ENCODE measurements at regions not wholly inside any gene's neighbourhood (a gene's known extent, or its start where the extent isn't known, plus 50 kb on each side); places are given as distances from the start of the nearest gene placed in this dataset.

DNA sequence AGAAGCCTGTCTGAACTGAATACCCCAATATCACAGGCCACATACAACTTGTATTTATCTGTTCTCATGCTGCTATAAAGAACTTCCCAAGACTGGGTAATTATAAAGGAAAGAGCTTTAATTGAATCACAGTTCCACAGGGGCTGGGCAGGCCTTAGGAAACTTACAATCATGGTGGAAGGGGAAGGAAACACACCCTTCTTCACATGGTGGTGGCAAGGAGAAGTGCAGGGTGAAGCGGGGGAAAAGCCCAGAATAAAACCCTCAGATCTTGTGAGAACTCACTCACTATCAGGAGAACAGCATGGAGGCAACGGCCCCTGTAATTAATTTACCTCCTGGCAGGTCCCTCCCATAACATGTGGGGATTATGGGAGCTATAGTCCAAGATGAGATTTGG, 50.3 kb upstream of the FNDC1 start:
- DNase-seq (ENCODE audit: extremely low read depth, low read depth), result no peak

- no peak for DNase-seq (ENCODE audit: extremely low read depth, low read depth)
Measured at GRCh38 chr6:159117563-159117962, 51.6 kb upstream of the FNDC1 start.

- DNase-seq (ENCODE audit: extremely low read depth, low read depth), result no peak
Measured at GRCh38 chr6:159117046-159117445, 52.2 kb upstream of the FNDC1 start.

DNA sequence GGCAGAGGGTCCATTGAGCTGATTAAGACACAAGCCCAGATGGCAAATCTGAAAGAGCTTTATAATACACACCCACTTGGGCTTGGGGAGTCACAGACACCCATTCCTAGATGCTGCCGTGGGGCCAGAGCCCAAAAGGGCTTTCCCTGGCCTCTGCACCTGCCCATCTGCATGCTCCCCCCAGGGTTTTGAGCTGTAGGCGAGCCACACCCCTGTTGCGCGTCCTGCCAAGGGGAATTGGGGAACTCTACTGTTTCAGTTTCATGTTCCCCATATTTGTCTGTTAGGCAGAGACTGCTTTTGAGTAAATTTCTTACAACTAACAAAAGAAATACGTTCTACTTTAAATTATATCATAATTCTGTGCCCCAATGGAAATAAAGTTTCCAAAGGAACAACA, 52.9 kb upstream of the FNDC1 start:
- no peak for DNase-seq (ENCODE audit: extremely low read depth, low read depth)

DNA sequence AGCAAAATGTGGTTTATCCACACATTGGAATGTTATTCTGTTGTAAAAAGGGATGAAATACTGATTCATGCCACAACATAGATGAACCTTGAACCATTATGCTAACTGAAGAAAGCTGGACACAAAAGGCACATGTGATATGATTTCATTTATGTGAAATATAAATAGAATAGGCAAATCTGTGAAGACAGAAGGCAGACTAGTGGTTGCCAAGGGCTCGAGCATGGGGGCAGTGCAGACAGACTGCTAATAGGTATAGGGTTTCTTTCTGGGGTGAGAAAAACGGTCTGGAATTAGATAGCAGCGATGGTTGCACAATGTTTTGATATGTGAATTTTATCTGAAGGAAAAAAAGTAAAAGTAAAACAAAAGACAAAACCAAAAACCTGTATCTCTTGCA, 54.6 kb upstream of the FNDC1 start:
- no peak for DNase-seq (ENCODE audit: extremely low read depth, low read depth)

GRCh38 chr6:159113223-159113622, 56.0 kb upstream of the FNDC1 start:
- no peak for DNase-seq (ENCODE audit: extremely low read depth, low read depth)

- no peak for DNase-seq (ENCODE audit: extremely low read depth, low read depth)
Measured at GRCh38 chr6:159112714-159113113, 56.5 kb upstream of the FNDC1 start.

- no peak for DNase-seq (ENCODE audit: extremely low read depth, low read depth)
Measured at GRCh38 chr6:159110748-159111147, 58.5 kb upstream of the FNDC1 start.

DNA sequence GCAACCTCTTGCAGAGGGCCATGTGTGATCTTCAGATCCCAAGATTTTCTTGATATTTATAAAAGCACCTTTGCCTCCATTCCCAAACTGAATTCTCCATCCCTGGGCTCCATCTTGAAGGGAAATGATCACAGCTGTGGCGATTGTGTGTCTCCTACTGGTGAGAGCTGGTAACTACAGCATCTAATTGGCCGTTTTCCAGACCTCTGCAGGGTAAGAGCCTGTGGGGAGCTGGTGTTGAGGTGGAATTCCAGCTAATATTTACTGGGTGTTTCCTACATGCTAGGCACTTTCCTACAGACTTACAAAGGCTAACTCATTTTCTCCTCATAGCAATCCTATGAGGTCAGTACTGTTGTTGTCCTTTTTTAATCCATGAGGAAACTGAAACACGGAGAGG, 59.2 kb upstream of the FNDC1 start:
- DNase-seq (ENCODE audit: extremely low read depth, low read depth), result peak; percentile 15

DNA sequence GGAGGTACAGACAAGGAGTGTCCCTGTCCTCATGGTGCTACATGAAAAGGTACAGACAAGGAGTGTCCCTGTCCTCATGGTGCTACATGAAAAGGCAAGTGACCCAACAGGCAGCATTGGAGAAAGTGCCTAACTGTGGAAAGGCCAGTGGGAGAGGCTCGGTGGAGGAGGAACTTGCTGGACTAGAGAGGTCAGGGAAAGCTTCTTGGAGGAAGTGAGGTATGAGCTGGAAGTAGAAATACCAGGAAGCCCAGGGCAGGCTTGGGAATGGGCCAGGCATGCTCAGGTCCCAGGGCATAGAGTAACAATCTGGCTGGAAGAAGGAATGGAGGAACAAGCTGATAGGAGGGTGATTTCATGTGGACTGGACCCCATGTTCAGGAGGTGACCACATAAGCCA, 59.8 kb upstream of the FNDC1 start:
- no peak for DNase-seq (ENCODE audit: extremely low read depth, low read depth)

- DNase-seq (ENCODE audit: extremely low read depth, low read depth), result no peak
Measured at GRCh38 chr6:159108426-159108985, 60.7 kb upstream of the FNDC1 start.

DNA sequence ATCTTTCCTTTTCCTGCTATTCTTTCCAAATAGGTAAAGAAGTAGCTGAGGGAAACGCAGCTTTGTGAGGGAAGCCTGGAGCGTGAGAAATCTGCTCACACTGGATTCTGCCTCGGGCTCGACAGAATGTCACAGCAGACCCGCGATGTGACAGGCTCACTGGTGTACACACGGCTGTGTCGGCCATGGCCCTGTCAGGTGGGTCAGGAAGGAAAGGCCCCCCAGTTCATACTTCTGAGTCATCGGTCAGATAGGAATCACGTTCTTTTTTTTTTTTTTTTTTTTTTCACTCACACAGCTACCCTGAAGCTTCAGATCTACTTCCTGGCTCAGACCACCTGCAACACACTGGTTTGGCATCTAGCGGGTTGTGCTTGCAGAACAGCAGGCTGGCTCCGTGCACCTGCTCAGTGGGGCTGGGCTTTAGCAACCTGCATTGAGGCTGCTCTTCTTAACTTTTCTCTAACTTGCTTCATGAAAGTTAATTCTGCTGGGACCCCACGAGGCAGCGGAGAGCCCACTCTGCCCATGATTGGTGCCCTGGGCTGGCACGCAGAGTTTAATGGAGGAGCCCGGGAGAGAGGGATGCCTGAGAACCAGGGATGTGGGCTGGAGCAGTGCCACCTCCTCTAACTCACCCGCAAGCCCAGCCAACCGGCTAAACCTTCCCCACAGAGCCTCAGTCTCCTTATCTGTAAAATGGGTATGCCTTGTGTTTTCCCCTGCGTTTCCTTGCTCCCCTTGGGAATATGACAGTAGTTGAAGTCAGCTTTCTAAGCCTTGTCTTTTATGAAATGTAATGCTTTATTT, 61.5 kb upstream of the FNDC1 start:
- DNase-seq (ENCODE audit: extremely low read depth, low read depth), result no peak

GRCh38 chr6:159106627-159107241, 61.9 kb upstream of the TAGAP start:
- peak; percentile 9 for DNase-seq (ENCODE audit: extremely low read depth, low read depth)

- DNase-seq (ENCODE audit: extremely low read depth, low read depth), result no peak
Measured at GRCh38 chr6:159105716-159106115, 60.9 kb upstream of the TAGAP start.

DNA sequence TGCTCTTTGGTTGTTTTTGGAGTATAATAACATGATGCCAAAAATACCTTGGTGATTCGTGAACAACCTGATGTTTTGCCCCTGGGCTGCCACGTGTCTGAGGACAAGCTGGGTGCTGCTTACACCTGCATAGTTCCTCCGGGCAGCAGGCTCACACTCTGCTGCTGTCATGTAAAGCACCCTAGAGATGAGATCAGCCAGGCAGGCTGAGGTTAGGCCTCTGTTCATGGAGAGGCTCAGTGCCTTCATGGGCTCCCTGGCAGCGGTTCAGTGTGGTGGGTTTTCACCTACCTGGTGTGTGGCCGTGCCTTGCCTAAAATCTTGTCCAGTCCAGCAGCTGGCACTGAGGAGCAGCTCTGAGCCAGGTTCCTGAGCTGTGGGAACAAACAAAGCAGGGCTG, 60.1 kb upstream of the TAGAP start:
- DNase-seq (ENCODE audit: extremely low read depth, low read depth), result no peak

DNA sequence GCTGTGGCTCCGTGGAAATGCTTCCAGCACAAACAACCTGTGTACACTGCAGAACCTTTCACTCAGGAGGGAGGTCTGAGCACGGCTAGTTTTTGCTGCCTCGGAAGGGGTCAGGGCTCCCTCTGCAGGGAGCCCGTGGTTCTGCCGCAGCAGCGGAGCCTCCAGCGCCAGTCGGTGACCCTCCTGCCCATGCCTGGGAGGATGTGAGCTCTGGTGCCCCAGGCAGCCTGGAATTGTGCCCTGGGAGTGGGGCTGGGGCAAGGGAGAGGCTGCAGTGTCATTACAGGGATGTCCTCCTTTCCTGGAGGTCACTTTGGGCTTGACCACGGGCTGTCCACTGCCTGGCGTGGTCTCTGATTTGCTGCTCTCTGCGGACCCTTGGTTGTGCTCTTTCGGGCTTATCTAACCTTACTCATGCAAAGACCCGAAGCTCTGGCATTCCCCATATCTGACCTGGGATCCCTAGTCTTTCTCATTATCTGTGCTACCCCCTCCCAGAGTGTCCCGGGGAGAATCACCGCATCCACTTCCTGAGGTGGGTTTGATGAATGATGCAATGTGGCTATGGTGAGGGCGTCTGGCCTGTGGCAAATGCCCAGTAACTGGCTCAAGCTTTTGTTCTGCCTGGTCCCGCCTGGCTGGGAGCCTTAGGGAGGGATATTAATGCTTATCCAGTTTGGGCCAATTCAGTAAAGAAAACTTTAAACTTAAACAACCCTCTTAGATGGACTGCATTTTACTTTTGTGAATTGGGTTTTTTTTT, 59.6 kb upstream of the TAGAP start:
- peak; percentile 36 for DNase-seq (ENCODE audit: extremely low read depth, low read depth)

DNA sequence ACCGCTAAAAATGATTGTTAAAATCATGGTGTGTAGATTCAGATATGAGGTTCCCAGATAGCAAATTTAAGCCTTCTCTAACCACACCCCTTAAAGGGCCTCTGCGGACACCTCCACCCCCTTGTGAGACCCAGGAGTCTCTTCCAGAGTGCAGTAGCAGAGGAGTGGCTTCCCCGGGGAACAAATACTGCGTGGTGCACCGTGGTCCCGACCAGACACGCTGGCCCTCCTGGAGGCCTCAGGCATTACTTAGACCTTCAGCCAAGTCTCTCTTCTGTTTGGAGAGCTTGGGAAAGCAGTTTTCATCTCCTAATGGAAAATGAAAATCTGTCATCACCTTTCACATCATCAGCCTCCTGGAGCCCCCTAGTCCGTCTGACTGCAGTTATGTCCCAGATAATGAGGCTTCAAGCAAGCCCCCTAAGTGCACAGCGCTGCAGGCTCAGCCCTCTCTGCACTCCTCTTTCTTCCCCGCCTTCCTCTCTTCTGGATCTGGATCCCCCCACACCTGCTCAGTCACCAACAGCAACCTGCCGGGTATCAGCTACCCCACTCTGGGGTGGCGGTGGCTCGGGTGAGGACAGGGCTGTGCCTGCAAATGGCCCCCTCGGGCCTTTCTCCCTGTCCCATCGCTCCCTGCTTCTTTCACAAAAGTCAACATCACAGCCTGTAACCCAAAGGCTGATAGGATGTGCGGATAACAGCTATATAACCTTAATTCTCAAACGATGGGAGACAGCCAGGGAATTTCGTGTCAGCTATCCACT, 58.8 kb upstream of the TAGAP start:
- no peak for DNase-seq (ENCODE audit: extremely low read depth, low read depth)

GRCh38 chr6:159102373-159103160, 57.8 kb upstream of the TAGAP start:
- DNase-seq (ENCODE audit: extremely low read depth, low read depth), result no peak

GRCh38 chr6:159101656-159102055, 56.9 kb upstream of the TAGAP start:
- no peak for DNase-seq (ENCODE audit: extremely low read depth, low read depth)

Measured in NCI-H460 (cell line).